HG03457 (cell line): ENCODE measurements at regions not wholly inside any gene's neighbourhood (a gene's known extent, or its start where the extent isn't known, plus 50 kb on each side); places are given as distances from the start of the nearest gene placed in this dataset.
"Not testable (repeated sequence)": the region's sequence is repeated elsewhere in the genome, so short reads cannot be mapped to it uniquely, and the experiment has no call there.

Experiments
- ATAC-seq: cut with Tn5 transposase; IDR thresholded peaks from one replicate; pipeline ENCODE4 v1.9.1; 2021; ENCODE audit warnings: moderate number of reproducible peaks; ENCODE audit not compliant: unreplicated experiment

DNA sequence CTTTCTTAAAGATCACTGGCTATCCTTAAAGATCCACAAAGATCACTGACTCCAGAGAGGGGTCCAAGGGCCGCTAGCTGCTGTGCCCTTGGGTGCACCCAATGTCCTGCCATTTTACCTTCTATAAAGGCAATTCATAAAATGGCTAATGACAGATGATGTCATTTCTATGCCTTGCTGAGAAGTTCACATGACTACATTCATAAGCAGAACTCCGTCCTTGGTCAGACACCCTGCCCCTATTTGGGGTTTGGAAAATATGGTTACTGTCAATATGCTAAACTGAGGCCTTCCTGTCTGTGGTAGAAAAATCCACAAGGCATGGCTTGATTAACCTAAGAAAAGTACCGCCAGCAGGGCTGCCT is 60.9 kb upstream of the BMAL1 start:
- ATAC-seq, result no peak

DNA sequence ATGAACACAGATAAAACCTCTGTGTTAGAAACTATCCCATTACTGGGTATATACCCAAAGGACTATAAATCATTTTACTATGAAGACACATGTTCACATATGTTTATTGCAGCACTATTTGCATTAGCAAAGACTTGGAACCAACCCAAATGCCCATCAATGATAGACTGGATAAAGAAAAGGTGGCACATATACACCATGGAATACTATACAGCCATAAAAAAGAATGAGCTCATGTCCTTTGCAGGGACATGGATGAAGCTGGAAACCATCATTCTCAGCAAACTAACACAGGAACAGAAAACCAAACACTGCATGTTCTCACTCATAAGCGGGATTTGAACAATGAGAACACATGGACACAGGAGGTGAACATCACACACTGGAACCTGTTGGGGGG is 58.9 kb upstream of the BMAL1 start:
- ATAC-seq, result not testable (repeated sequence)

DNA sequence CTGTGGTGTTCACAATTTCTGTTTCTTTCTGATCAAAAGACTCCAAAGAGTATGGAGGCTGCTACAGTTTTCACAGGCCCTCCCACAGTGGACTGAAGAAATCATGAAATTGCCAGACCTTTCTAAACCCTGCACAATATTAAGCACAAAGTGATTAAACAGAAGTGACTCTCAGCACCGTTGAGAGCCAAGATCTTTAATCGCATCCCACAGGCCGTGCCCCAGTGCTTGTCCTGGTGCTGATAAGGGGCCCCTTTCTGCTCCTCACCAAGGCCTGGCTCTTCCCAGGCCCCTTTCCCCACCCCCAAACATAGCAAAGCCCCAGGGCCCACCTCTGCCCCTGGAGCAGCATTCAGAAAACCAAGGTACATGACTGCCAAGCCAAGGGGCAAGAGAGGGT is 57.4 kb upstream of the BMAL1 start:
- ATAC-seq, result no peak

DNA sequence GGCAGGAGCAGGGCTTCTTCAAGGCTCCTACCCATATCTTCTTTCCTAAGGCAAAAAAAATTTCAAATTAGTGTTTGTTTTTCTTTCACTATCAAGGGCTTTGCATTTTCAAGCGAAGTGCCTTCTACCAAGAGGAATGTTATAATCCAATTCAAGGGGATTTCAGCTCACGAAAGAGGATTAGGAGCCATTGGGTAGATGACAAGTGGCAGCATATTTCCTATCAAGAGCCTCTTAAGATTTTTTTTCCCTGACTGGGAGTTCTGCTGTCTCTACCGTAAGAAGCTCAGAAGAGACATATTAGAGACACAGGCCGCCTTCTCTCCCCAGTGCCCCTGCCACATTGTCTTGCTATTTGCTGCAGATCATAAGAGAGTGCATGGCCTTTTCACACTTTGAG is 55.9 kb upstream of the BMAL1 start:
- no peak for ATAC-seq

DNA sequence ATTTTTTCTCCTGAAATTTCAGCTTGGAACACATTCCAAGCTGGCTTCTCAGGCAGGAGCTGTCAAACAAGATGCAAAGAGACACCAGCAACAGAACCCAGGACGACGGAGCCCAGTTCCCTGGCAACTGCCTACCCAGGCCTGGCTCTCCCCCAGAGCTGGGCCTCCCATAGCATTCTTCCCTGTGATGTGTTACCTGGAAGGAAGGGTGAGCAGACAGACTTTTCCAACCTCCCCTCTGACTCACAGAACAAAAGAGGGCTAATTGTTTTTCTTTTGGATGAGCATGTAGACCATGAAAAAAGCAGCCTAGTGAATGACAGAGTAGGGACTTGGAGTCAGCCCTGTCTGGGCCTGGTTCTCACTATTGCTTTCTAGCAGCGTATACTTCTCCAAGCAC is 55.3 kb upstream of the BMAL1 start:
- no peak for ATAC-seq

DNA sequence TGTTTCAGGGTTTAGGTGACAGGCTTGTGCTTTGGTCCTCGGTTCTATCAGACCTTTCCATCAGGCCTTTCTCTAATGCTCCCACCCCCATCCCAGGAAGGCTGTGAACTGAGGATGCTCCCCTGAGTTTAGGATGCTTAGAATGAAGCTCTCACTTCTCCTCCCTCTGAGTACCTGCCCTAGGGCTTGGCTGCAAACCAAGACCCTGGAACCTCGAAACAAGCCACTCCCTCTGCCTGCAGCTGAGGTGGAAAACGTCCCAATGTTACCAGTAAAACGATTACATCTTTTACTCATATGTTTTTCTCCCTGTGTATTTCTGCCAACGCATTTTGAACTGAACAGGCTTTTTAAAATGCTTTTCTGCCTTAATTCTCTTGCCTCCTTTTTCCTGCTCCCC is 54.5 kb upstream of the BMAL1 start:
- ATAC-seq, result no peak

DNA sequence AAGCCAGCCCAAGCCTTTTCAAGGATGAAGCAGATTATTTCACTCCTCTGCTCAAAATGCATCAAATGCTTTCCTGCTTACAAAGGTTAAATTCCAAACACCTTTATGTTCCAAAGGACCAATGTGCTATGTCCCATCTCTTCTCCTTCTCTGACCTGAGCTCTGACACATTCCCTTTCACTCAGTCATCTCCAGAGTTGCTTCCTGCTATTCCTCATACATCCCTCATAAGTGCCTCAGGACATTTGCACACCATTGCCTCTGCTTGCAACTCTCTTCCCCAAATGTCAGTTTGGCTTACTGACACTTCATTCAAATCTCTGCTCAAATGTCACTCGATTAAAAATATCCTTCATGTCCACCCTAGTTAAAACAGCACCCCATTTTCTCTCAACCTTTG is 53.3 kb upstream of the BMAL1 start:
- no peak for ATAC-seq

DNA sequence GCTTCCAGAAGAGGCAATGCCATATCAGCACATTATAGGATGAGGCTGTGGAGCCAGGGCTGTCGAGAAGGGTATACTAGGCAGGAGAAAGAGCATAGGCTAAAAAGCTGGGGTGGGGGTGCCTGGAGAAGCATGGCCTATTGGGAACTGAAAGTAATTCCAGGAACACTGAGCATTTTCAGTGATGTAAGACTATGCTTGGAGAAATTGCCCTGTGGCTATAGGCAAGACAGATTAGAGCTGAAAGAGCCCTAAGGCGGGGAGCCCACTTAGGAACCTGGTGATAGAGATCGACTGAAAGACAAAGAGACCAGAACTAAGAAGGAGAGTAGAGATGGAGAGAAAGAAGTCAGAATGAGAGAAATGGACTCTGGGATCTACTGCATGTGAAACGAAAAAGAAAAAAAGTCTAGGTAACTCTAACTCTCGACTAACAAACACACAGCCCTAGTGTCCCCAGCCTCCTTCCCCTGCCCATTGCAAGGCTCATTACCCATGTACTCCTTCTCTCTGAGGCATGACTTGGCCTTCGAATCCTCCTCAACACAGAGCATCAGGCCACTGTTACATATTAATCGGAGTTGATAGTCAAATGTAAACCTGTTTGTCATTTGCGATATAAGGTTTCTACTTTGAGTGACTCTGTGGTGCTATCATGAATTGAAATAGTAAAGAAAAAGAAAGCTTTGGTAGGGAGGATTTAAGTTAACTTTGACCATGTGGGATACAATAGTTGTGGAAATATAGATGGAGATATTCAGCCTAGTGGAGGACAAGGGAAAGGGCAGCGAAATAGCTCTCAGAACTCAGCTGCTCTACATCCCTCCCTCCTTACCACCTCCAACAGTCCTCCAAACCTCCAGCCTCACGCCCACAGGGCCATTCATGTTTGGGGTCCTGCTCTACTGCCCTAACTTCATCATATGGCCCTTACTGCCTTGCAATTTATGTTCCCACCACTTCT is 52.3 kb upstream of the BMAL1 start:
- ATAC-seq, result no peak

DNA sequence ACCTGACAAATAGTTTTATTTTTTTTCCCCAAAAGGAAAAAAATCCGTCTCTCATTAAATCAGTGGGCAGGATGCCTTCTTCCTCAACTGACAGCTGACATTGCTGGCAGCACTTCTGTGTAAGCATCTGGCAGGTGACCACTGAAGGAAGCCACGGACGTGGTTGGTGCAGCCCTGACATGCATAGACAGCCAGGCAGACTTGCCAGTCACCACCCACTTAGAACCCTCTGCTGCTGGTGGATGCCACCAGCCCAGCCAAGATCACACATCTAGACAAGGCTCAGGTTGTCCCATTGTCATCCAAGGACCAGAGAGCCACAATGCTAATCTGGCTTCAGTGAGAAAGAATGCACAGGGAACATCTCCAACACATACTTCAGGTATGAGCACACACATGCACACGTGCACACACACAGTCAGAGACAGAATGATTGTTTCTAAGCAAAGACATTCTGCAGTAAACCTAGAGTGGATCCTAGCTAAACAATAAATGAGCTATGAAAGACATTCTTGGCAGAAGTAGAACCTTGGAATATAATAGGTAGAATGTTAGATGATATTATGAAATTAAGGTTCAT is 49.8 kb upstream of the BMAL1 start:
- no peak for ATAC-seq
